ENCODE measurements at regions not wholly inside any gene's neighbourhood (a gene's known extent, or its start where the extent isn't known, plus 50 kb on each side); places are given as distances from the start of the nearest gene placed in this dataset.

DNA sequence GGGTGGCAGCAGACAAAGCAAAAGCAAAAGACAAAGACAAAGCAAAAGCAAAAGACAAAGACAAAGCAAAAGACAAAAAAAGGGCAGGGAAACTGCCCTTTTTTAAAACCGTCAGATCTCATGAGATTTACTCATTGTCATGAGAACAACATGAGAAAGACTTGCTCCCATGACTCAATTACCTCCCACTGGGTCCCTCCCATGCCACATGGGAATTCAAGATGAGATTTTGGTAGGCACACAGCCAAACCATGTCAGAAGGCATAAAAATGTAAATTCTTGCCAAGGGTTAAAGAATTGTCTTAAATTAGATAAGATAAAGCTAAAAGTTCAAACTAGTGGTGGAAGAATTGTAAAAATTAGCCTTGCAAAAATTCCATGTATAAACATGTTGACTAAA, 419.7 kb downstream of the TRAM1L1 start:
- TF ChIP-seq EZH2 (IDR thresholded peaks at IDR 0.05; ENCODE audit: low read depth, unreplicated experiment) (no peak), CTCF (conservative IDR thresholded peaks at IDR 0.05; ENCODE audit: low read depth in 2 of 2) (no peak), POLR2AphosphoS5 (IDR thresholded peaks at IDR 0.05; ENCODE audit: low read depth) (no peak)

Data from GM23338 (cell line).